ENCODE measurements at regions not wholly inside any gene's neighbourhood (a gene's known extent, or its start where the extent isn't known, plus 50 kb on each side); places are given as distances from the start of the nearest gene placed in this dataset.

- H3K79me2 ChIP-seq (ENCODE audit: insufficient read depth, low read length) = no peaks in the 10 kb centered on the region
- TF ChIP-seq TCF7L2 (IDR thresholded peaks at IDR 0.05; ENCODE audit: borderline replicate concordance, extremely low read depth, insufficient read depth, insufficient read length) = no peak
- TF ChIP-seq YY1 (IDR thresholded peaks at IDR 0.05; ENCODE audit: extremely low read depth, insufficient replicate concordance, low read depth, low read length) = no peak
- TF ChIP-seq ELF1 (IDR thresholded peaks at IDR 0.05; ENCODE audit: borderline replicate concordance, low read depth) = no peak
- no peak for TF ChIP-seq EGR1 (IDR thresholded peaks at IDR 0.05; ENCODE audit: low read depth)
- TF ChIP-seq RAD21 (IDR thresholded peaks at IDR 0.05; ENCODE audit: low read depth) = no peak
- no peak for TF ChIP-seq ATF3 (IDR thresholded peaks at IDR 0.05)
- peak; percentile 40; the same call in 1 of the 2 replicates for TF ChIP-seq CEBPB (IDR thresholded peaks at IDR 0.05; ENCODE audit: low read depth)
- TF ChIP-seq CBX3 (IDR thresholded peaks at IDR 0.05; ENCODE audit: low read depth) = no peak
- 0 out of 2 replicates have a peak, but pooled peaks have one; percentile 6 for TF ChIP-seq FOSL1 (IDR thresholded peaks at IDR 0.05; ENCODE audit: low read depth)
- no peak for TF ChIP-seq SRF (IDR thresholded peaks at IDR 0.05; ENCODE audit: low read depth)
- H3K27ac ChIP-seq (ENCODE audit: low read depth, low read length) = peak overlapping the region; percentile 49; the same call in 1 of the 2 replicates
- no TSS peak for BruUV-seq (replicated peaks)
- H3K4me2 ChIP-seq (ENCODE audit: low read length) = peak overlapping the region; percentile 3; the same call in 1 of the 2 replicates
- intact Hi-C loops (cut with micrococcal nuclease) = loop anchor here (1.0 to 10.0 kb wide), 7 partner anchors 89 to 935 kb away; no protein-coding TSS in a partner anchor
- DNase-seq (ENCODE audit: low read depth, low spot score) = no peak
- ChIA-PET POLR2A (no interaction called here), RAD21 (ENCODE audit: low non-redundant PET in 1 of 2, low total read pairs in 2 of 2, uncharacterized antibody in 2 of 2, unreplicated experiment in 2 of 2) (no interaction called here), CTCF (interaction anchor here (0.9 to 5.0 kb wide), 10 partner anchors 12 to 1012 kb away, joined by 3 to 60 read pairs (median 6); partner anchors contain the start of gene MPP7)
- ATAC-seq = peak; percentile 15
- no peak overlapping the region for H2AFZ ChIP-seq (ENCODE audit: low read depth, low read length, poor library complexity, severe bottlenecking)
- no peaks in the 10 kb centered on the region for H3K9me3 ChIP-seq (ENCODE audit: control insufficient read depth in 1 of 2, insufficient read depth in 1 of 2, low read depth in 1 of 2, low read length in 2 of 2)
- H3K9me2 ChIP-seq (ENCODE audit: insufficient read depth) = no peaks in the 10 kb centered on the region
- no peak overlapping the region for H3K9ac ChIP-seq (ENCODE audit: low read length)
- H3K36me3 ChIP-seq (ENCODE audit: control insufficient read depth in 1 of 2, insufficient read depth in 2 of 2, low read length in 2 of 2) = no peaks in the 10 kb centered on the region
- no peaks in the 10 kb centered on the region for H4K20me1 ChIP-seq (ENCODE audit: insufficient read depth)
- H3K4me3 ChIP-seq (replicated peaks in 1 of 2; ENCODE audit: low read depth in 1 of 2, low read length in 2 of 2) = no peak overlapping the region
- H3K27me3 ChIP-seq (ENCODE audit: insufficient read depth, low read length) = no peaks in the 10 kb centered on the region
- peaks cover 23 to 28% of the 10 kb centered on the region in 2 experiments for H3K4me1 ChIP-seq (ENCODE audit: control insufficient read depth in 1 of 2, insufficient read depth in 2 of 2, low read length in 2 of 2)
These were observed 78.6 kb upstream of the MPP7 start for GRCh38 chr10:28381466-28381865.

GRCh38 chr10:28381903-28382347 is 79.1 kb upstream of the MPP7 start:
- Histone ChIP-seq H3K27ac (ENCODE audit: low read depth, low read length) (no peak overlapping the region; the same call in 1 of the 2 replicates), H3K9me3 (ENCODE audit: control insufficient read depth in 1 of 2, insufficient read depth in 1 of 2, low read depth in 1 of 2, low read length in 2 of 2) (no peaks in the 10 kb centered on the region), H3K9me2 (ENCODE audit: insufficient read depth) (no peaks in the 10 kb centered on the region), H3K4me3 (replicated peaks in 1 of 2; ENCODE audit: low read depth in 1 of 2, low read length in 2 of 2) (no peak overlapping the region), H2AFZ (ENCODE audit: low read depth, low read length, poor library complexity, severe bottlenecking) (no peak overlapping the region), H4K20me1 (ENCODE audit: insufficient read depth) (no peaks in the 10 kb centered on the region), H3K4me1 (ENCODE audit: control insufficient read depth in 1 of 2, insufficient read depth in 2 of 2, low read length in 2 of 2) (peaks cover 19 to 23% of the 10 kb centered on the region in 2 experiments), H3K79me2 (ENCODE audit: insufficient read depth, low read length) (no peaks in the 10 kb centered on the region), H3K27me3 (ENCODE audit: insufficient read depth, low read length) (no peaks in the 10 kb centered on the region), H3K4me2 (ENCODE audit: low read length) (peak overlapping the region; percentile 3; the same call in 1 of the 2 replicates), H3K9ac (ENCODE audit: low read length) (no peak overlapping the region), H3K36me3 (ENCODE audit: control insufficient read depth in 1 of 2, insufficient read depth in 2 of 2, low read length in 2 of 2) (no peaks in the 10 kb centered on the region)
- ATAC-seq (peak; percentile 95), DNase-seq (ENCODE audit: low read depth, low spot score) (peak; percentile 92)
- intact Hi-C loops (cut with micrococcal nuclease) = loop anchor here (1.0 to 10.0 kb wide), 10 partner anchors 79 to 1013 kb away; partner anchors contain the start of gene MPP7
- ChIA-PET RAD21 (ENCODE audit: low non-redundant PET in 1 of 2, low total read pairs in 2 of 2, uncharacterized antibody in 2 of 2, unreplicated experiment in 2 of 2) (no interaction called here), CTCF (interaction anchor here (0.9 to 5.0 kb wide), 12 partner anchors 11 to 1012 kb away, joined by 3 to 60 read pairs (median 5); partner anchors contain the start of gene MPP7), POLR2A (no interaction called here)
- BruUV-seq (replicated peaks) = no TSS peak
- TF ChIP-seq ZNF274 (IDR thresholded peaks at IDR 0.05; ENCODE audit: low read depth, low read length) = no peak
- TF ChIP-seq REST (IDR thresholded peaks at IDR 0.05; ENCODE audit: low read depth) = no peak
- TF ChIP-seq ELF1 (IDR thresholded peaks at IDR 0.05; ENCODE audit: borderline replicate concordance, low read depth) = no peak
- TF ChIP-seq ZFX (IDR thresholded peaks at IDR 0.05) = no peak
- no peak for TF ChIP-seq CEBPB (IDR thresholded peaks at IDR 0.05; ENCODE audit: low read depth)
- peak; percentile 8 for TF ChIP-seq YY1 (IDR thresholded peaks at IDR 0.05; ENCODE audit: extremely low read depth, insufficient replicate concordance, low read depth, low read length)
- peak; percentile 89 to 99 (median 98) for TF ChIP-seq CTCF (IDR thresholded peaks at IDR 0.05 in 2 of 3, conservative IDR thresholded peaks at IDR 0.05 in 1 of 3; ENCODE audit: borderline replicate concordance in 1 of 3, insufficient read depth in 1 of 3, low read depth in 2 of 3, low read length in 2 of 3)
- peak; percentile 84 for TF ChIP-seq CBX3 (IDR thresholded peaks at IDR 0.05; ENCODE audit: low read depth)
